GM12873 (cell line): ENCODE measurements at regions not wholly inside any gene's neighbourhood (a gene's known extent, or its start where the extent isn't known, plus 50 kb on each side); places are given as distances from the start of the nearest gene placed in this dataset.
A peak's percentile ranks its signal among the peaks of the same experiment; 100 is the strongest.

Experiments used
- TF ChIP-seq, protein P1 (sequence below): IDR thresholded peaks from 2 replicates; pipeline ENCODE4 v1.5.1; 2012; ENCODE audit warnings: low read depth, mild to moderate bottlenecking, moderate library complexity, low read length, control low read depth; ENCODE audit not compliant: insufficient read depth; ENCODE audit errors: missing control alignments

DNA sequence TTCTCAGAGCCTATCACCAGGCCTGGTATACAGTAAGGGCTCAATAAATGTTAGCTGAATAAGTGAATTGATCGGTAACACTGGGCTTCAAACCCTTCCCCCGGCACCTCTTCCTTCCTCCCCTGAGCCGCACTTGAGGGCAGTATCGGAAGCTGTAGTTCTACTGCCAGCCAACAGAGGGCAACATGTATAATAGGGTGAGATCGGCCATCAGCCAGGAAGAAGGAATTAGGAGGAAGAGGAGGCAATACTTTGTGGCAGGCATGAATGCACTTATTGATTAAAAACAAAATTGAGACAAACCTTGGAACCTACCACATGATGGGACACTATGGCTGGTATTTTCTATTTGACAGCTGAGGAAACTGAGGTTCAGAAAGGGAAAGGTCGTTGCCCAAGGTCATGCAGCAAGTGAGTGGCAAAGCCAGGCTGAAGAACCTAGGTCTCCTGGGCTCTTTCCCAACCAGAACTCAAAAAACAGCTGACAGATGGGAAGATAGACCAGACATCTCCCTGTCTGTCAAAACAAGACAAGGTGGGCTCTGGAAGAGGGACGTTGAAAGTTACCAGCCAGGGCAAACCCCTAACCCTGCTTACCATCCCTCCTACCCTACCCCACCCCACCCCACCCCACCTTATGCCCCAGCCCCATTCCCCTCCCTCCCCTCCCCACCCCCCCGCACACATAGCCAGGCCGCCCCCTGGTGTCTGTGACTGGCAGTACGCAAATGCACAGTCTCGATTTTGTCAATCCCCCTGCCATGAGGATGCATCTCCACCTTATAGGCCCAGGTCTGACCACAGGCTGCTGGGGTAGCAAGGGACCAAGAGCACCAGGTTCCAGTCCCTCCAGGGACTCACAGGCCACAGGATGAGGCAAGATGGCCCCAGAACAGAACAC lies 107.3 kb upstream of the RUNX3 start:
- TF ChIP-seq, protein P1, sequence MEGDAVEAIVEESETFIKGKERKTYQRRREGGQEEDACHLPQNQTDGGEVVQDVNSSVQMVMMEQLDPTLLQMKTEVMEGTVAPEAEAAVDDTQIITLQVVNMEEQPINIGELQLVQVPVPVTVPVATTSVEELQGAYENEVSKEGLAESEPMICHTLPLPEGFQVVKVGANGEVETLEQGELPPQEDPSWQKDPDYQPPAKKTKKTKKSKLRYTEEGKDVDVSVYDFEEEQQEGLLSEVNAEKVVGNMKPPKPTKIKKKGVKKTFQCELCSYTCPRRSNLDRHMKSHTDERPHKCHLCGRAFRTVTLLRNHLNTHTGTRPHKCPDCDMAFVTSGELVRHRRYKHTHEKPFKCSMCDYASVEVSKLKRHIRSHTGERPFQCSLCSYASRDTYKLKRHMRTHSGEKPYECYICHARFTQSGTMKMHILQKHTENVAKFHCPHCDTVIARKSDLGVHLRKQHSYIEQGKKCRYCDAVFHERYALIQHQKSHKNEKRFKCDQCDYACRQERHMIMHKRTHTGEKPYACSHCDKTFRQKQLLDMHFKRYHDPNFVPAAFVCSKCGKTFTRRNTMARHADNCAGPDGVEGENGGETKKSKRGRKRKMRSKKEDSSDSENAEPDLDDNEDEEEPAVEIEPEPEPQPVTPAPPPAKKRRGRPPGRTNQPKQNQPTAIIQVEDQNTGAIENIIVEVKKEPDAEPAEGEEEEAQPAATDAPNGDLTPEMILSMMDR: peak; percentile 82

DNA sequence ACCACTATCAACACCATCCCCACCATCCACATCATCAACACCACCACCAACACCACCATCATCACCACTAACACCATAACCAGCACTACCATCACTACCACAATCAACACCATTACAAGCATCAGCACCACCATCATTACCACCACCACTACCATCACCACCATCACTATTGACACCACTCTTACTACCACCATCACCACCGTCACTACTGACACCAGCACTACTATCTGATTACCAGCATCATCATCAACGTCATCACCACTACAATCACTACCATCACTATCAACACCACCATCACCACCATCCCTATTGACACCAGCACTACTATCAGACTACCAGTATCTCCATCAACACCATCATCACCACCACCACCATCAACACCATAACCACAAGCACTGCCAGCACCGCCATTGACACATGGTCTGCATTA lies 106.1 kb upstream of the RUNX3 start:
- TF ChIP-seq, protein P1: no peak

DNA sequence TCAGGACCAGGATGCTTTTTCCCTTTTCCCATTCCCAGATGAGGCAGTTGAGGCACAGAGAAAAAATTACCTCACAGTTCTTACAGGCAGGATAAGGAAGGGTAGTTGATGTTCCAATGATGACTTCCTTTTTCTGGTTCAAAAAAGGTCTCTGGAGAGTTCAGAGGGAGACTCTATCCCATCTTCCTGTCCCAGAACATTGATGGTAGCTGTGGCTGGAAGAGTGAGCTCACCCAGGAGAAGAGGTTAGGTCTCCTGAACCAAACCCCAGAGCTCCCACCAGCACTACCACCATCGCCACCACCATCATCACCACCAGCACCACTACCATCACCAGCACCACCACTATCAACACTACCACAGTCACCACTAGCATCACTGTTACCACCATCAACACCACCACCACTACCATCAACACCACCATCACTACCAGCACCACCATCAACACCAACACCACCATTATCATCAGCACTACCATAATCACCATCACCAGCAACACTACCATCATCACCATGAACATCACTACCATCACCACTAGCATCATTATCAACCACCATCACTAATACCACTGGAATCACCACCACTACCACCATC lies 105.5 kb upstream of the RUNX3 start:
- TF ChIP-seq, protein P1: no peak

DNA sequence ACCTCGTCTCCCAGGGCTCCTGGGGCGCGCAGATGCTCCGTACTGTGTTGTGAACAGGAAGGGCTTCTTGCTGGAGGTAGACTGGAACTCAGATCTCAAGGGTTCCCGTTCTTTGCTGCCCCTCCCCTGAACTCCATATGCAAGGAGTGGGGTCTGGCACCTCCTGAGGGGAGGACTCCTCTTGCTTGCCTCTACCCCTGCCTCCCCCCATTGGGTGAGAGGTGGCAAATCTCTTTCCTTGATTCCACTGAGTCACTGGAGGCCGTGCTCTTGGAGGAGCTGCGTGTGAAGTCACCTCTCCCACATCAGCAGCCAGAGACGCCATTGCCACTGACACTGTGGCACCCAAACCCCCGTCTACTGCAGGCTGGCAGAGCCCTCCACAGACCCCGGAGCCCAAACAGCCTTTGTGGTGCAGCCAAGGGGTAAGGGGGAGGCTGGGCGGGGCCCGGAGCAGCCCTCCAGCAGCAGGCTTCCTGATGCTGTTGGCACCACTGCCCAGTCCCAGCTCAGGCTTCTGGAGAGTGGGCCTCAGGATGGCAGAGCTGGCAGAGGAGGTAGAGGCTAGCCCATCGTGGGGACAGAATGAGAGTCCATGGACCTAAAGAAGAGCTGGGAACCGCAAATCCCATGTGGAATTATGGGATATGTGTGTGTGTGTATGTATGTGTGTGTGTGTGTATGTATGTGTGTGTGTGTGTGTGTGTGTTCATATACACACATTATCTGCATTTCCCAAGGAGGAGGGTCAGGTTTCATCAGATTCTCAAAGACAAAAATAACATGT lies 104.9 kb upstream of the RUNX3 start:
- TF ChIP-seq, protein P1: no peak

DNA sequence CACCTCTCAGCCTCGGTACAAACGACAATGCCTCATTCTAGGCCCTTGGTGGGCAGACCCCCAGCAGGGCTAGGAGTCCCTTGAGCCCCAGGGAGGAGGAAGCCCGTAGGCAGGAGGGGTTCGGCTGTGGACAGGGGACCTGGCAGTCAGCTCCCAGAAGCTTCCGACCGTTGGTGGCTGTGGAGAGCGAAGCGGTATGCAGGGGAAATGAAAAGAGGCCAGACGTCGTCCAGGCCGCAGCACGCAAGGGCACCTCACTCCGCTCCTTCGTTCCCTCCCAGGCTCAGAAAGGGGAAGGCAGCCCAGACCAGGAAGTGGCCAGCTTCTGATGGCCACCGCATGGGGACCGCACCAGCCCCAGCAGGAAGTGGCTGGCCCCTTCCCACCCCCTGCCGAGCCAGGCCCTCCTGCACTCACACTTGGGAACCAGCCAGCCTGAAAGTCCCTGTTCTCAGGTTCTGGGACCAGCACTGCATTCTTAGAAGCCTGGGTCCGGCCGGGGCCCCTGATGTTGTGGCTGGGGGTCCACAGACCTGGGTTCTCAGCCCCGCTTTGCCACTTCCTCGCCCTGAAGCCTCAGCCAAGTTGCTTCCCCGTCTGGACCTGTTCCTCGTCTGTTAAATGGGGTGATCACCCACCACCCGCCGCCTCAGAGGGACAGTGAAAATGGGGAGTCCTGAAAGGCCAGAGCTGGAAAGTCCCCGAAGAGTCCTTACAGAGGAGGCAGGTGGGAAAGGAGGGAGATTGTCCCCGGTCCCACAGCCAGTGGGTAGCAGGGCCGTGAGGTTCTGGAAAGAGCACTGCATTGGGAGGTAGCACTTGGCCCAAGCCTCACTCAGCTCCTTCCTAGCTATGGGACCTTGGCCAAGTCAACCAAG lies 104.0 kb upstream of the RUNX3 start:
- TF ChIP-seq, protein P1: no peak

DNA sequence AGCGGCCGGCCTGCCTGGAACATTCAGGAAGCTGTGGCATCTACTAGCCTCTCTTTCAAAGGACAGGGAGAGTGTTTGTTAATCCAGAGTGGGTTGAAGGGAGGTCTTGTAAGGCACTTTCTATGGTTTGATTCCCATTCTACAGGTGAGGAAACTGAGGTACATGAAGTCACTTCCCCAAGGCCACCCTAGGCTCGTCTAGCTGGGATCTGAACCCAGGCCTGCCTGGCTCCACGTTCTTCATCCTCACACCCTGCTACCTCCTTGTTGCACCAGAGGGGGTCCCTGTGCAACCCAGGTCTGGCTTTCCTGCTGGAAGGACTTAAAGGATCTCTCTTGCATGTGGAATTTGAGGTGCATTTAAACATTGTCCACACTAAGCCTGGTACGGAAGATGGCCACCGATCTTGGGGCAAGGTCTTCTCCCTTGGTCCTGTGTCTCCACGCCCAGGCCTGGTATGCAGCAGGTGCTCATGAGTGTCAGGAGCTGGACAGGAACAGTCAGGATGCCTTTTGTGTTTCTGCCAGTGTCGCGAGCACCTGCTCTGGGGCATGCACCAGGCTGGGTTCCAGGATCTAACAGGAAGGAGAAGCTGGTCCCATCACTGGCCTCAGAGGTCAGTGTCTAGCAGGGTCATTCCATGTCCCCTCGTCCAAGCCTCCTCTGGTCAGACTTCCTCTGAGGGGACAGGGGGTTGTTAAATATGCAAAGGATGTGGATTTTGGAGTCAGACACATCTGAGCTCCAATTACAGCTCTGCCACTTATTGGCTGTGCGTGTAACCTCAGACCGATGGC lies 103.2 kb upstream of the RUNX3 start:
- TF ChIP-seq, protein P1: peak; percentile 6
